IPS-15b (cell line): ENCODE measurements at regions not wholly inside any gene's neighbourhood (a gene's known extent, or its start where the extent isn't known, plus 50 kb on each side); places are given as distances from the start of the nearest gene placed in this dataset.

Experiments used
- H3K27me3 ChIP-seq: one replicate; pipeline ENCODE4 v1.6.1; 2013; ENCODE audit warnings: low read length; ENCODE audit not compliant: control insufficient read depth, insufficient read depth
- H3K36me3 ChIP-seq: one replicate; pipeline ENCODE4 v1.6.1; 2013; ENCODE audit warnings: low read length; ENCODE audit not compliant: control insufficient read depth, insufficient read depth
- H3K4me1 ChIP-seq: one replicate; pipeline ENCODE4 v1.6.1; 2013; ENCODE audit warnings: mild to moderate bottlenecking, low read length; ENCODE audit not compliant: control insufficient read depth, insufficient read depth
- H3K4me3 ChIP-seq: one replicate; pipeline ENCODE4 v1.5.1; 2013; ENCODE audit warnings: low read depth, low read length
- H3K9ac ChIP-seq: one replicate; pipeline ENCODE4 v1.6.1; 2013; ENCODE audit warnings: low read depth, mild to moderate bottlenecking, low read length
- H3K9me3 ChIP-seq: one replicate; pipeline ENCODE4 v1.6.1; 2013; ENCODE audit warnings: mild to moderate bottlenecking, low read length; ENCODE audit not compliant: control insufficient read depth, insufficient read depth

DNA sequence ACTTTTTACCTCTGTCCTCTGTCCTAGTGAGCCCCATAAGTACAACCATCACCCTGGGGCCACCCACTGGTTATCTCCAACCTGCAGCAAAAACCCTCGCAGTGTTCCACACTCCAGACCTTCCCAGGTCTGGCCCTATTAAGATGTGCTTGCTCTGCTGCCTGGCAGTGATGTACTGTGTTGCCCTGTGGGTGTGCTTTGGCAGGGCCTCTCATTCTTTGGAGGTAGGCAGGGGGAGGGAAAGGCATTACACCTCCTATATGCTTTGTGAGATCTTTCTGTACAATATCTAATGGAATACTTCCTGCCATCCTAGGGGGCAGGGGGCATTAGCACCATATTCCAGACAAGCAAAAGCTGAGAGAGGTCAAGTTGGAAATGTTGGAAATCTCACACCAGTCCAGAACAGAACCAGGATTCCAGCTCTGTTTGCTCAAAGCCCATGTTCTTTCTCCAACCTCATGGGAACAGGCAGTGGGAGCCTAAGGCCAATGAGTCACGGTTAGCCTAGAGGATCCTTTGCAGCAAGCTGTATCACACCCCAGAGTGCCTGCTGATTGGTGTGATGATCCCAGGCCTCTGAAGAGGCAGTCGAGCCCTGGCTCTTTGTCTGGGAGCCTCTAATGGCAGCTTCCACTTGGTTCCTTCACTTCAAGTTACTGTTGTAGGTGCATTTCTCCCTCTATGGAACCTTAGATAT, 59.7 kb upstream of the UBL3 start:
- Histone ChIP-seq H3K36me3 (no peaks in the 10 kb centered on the region), H3K4me3 (no peak overlapping the region), H3K9me3 (no peaks in the 10 kb centered on the region), H3K27me3 (no peaks in the 10 kb centered on the region), H3K4me1 (no peaks in the 10 kb centered on the region), H3K9ac (no peak overlapping the region)

GRCh38 chr13:29909081-29909730, 58.8 kb upstream of the UBL3 start:
- no peaks in the 10 kb centered on the region for H3K9me3 ChIP-seq
- H3K36me3 ChIP-seq, result no peaks in the 10 kb centered on the region
- no peaks in the 10 kb centered on the region for H3K4me1 ChIP-seq
- no peak overlapping the region for H3K4me3 ChIP-seq
- H3K27me3 ChIP-seq, result no peaks in the 10 kb centered on the region
- no peak overlapping the region for H3K9ac ChIP-seq

DNA sequence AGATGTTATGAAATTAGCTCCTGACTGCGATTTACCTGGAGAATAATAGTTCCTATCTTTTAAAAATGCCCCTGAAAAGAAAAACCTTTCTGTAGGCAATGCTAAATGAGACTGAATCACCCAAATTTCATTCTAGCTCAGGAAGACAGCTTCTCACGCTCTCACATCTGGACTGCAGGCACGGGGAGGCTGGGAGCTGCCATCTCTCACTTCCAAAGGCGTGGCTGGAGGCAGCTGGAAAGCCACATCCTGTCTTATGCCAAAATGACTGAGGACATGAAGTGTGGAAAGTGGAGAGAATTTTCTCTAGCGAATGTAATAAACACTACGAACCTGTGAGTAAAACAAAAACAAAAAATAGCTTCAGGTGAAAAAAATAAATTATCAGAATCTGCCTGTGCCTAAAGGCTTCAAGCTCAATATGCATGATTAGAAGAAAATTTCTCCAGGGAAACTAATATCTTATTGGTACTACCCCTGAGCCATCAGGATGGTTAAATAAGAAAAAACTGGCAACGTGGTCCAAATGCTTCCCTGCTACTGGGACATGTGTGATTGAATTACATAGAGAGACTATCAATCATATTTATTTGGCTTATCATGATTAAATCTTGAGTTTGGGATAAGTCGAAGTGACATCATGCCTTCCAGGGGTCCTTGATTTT, 58.1 kb upstream of the UBL3 start:
- no peak overlapping the region for H3K4me3 ChIP-seq

GRCh38 chr13:29907670-29908069, 57.3 kb upstream of the UBL3 start:
- Histone ChIP-seq H3K4me1 (no peaks in the 10 kb centered on the region), H3K9ac (no peak overlapping the region), H3K27me3 (no peaks in the 10 kb centered on the region), H3K4me3 (no peak overlapping the region), H3K9me3 (no peaks in the 10 kb centered on the region), H3K36me3 (no peaks in the 10 kb centered on the region)

More for the DNA sequence above, 58.1 kb upstream of the UBL3 start:
- H3K4me1 ChIP-seq, result no peaks in the 10 kb centered on the region
- no peaks in the 10 kb centered on the region for H3K36me3 ChIP-seq
- no peaks in the 10 kb centered on the region for H3K9me3 ChIP-seq
- H3K9ac ChIP-seq, result no peak overlapping the region
- H3K27me3 ChIP-seq, result no peaks in the 10 kb centered on the region

GRCh38 chr13:29906432-29907011, 56.1 kb upstream of the UBL3 start:
- Histone ChIP-seq H3K36me3 (no peaks in the 10 kb centered on the region), H3K4me1 (peaks cover 5% of the 10 kb centered on the region)

DNA sequence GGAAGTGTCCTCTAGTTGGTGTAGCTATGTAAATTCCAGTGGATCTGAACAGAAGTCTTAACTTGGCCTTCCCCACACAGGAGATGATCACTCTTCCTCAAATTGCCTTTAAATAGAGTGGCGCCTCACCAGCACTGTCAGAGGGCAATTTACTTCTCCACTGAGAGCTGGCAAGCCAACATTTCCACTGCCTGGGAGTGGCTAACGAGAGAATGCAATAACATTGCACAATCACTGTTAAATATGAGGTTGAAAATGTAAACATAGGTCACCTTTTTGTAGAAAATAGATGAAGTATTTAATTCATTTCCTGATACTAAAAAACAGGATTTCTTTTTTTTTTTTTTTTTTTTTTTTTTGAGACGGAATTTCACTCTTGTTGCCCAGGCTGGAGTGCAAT, 55.4 kb upstream of the UBL3 start:
- Histone ChIP-seq H3K36me3 (no peaks in the 10 kb centered on the region), H3K9me3 (no peaks in the 10 kb centered on the region), H3K27me3 (no peaks in the 10 kb centered on the region), H3K4me1 (peaks cover 5% of the 10 kb centered on the region), H3K4me3 (no peak overlapping the region), H3K9ac (no peak overlapping the region)

More at GRCh38 chr13:29906432-29907011, 56.1 kb upstream of the UBL3 start:
- Histone ChIP-seq H3K27me3 (no peaks in the 10 kb centered on the region), H3K9me3 (no peaks in the 10 kb centered on the region), H3K4me3 (no peak overlapping the region), H3K9ac (no peak overlapping the region)

GRCh38 chr13:29903996-29904395, 53.6 kb upstream of the UBL3 start:
- peaks cover 5% of the 10 kb centered on the region for H3K4me1 ChIP-seq
- H3K4me3 ChIP-seq, result no peak overlapping the region
- H3K9me3 ChIP-seq, result no peaks in the 10 kb centered on the region

GRCh38 chr13:29903543-29903942, 53.1 kb upstream of the UBL3 start:
- Histone ChIP-seq H3K4me3 (no peak overlapping the region), H3K27me3 (no peaks in the 10 kb centered on the region), H3K9ac (no peak overlapping the region), H3K4me1 (peaks cover 5% of the 10 kb centered on the region), H3K36me3 (no peaks in the 10 kb centered on the region), H3K9me3 (no peaks in the 10 kb centered on the region)

More at GRCh38 chr13:29903996-29904395, 53.6 kb upstream of the UBL3 start:
- no peaks in the 10 kb centered on the region for H3K36me3 ChIP-seq
- no peaks in the 10 kb centered on the region for H3K27me3 ChIP-seq
- no peak overlapping the region for H3K9ac ChIP-seq

GRCh38 chr13:29902632-29903305, 52.4 kb upstream of the UBL3 start:
- H3K4me1 ChIP-seq, result peaks cover 5% of the 10 kb centered on the region
- no peaks in the 10 kb centered on the region for H3K27me3 ChIP-seq
- no peak overlapping the region for H3K4me3 ChIP-seq
- no peaks in the 10 kb centered on the region for H3K9me3 ChIP-seq
- no peak overlapping the region for H3K9ac ChIP-seq
- no peaks in the 10 kb centered on the region for H3K36me3 ChIP-seq

DNA sequence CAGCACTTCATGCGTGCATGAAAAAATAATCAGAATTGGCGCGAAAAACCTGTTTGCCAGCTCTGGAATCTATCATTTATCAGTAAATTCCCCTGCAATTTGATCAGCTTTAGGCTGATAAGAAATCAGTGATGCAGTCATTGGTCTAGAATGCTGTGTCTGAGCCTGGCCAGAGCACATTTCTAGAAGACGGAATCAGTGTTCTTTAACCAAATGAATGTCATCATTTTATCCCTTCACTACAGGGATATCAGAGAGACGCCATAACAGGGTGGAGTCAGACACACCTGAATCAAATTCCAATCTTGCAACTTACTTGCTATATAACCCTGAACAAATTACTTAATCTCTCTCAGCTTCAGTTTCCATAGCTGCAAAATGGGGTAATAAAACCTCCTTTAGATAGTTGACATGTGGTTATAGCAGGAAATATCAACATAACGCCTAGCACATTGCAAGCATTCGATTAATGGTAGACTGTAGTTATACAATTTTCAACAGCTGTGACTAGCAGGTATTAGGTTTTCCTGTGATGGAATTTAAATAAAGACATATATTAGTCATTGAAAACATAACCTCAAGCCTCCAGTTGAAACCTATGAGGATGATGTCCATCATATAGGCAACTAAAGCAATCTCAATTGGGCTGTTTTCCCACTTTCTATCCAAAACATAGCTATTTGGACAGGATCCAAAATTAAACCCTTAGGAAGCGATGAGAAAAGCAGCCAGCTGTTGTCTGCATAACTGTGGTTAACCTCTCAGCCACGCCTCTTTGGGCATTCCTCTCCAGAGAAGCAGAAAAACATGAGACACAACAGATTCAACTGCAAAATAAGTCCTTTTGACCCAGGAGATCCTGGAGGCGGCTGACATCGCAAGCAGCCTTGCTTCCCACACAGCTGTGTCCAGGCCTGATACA, 51.6 kb upstream of the UBL3 start:
- H3K27me3 ChIP-seq, result no peaks in the 10 kb centered on the region
- no peak overlapping the region for H3K9ac ChIP-seq
- H3K4me3 ChIP-seq, result no peak overlapping the region
- peaks cover 5% of the 10 kb centered on the region for H3K4me1 ChIP-seq
- no peaks in the 10 kb centered on the region for H3K9me3 ChIP-seq
- H3K36me3 ChIP-seq, result no peaks in the 10 kb centered on the region
